CD8-positive, alpha-beta memory T cell (primary cell): ENCODE measurements at regions not wholly inside any gene's neighbourhood (a gene's known extent, or its start where the extent isn't known, plus 50 kb on each side); places are given as distances from the start of the nearest gene placed in this dataset.

Experiments used
- CTCF ChIA-PET: fragments of 350-600 bp; sonication (Branson Sonifier 250); formaldehyde crosslinking; loops from one replicate; lab custom pipeline; 2021; ENCODE audit warnings: antibody characterized with exemption; lab: Charles Lee
- POLR2A ChIA-PET: fragments of 350-600 bp; sonication (Branson Sonifier 250); formaldehyde crosslinking; loops from one replicate; lab custom pipeline; 2021; ENCODE audit warnings: antibody characterized with exemption; lab: Charles Lee
- DNase-seq, 5 donors: peaks; one replicate each; pipeline versions ENCODE4 v3.0.0 to v3.0.0-alpha.2; 2020 to 2022; ENCODE audit warnings: mixed read lengths in 1 of 5
- H3K27ac ChIP-seq: one replicate; pipeline ENCODE4 v1.7.0; 2013; ENCODE audit warnings: low read depth, mild to moderate bottlenecking, low read length, moderate library complexity
- H3K27me3 ChIP-seq: 2 replicates; pipeline ENCODE4 v1.7.0; 2013; ENCODE audit warnings: low read length, mild to moderate bottlenecking; ENCODE audit not compliant: insufficient read depth, poor library complexity, severe bottlenecking
- H3K36me3 ChIP-seq: 2 replicates; pipeline ENCODE4 v1.7.0; 2013; ENCODE audit warnings: mild to moderate bottlenecking, low read length, moderate library complexity; ENCODE audit not compliant: insufficient read depth
- H3K4me1 ChIP-seq: 2 replicates; pipeline ENCODE4 v1.7.0; 2013; ENCODE audit warnings: mild to moderate bottlenecking, low read length, moderate library complexity; ENCODE audit not compliant: insufficient read depth
- H3K4me3 ChIP-seq: 2 replicates; pipeline ENCODE4 v1.7.0; 2013; ENCODE audit warnings: mild to moderate bottlenecking, low read length
- H3K9me3 ChIP-seq: 2 replicates; pipeline ENCODE4 v1.7.0; 2013; ENCODE audit warnings: mild to moderate bottlenecking, low read length
- H3K27ac Mint-ChIP-seq, 8 donors: one replicate each; pipeline ENCODE4 v1.8.0; 2020 to 2021; ENCODE audit warnings: mixed read lengths in 8 of 8, mild to moderate bottlenecking in 6 of 8, inconsistent platforms in 3 of 8, moderate library complexity in 3 of 8
- H3K27me3 Mint-ChIP-seq, 2 donors: one replicate each; pipeline ENCODE4 v1.8.0; 2020 to 2021; ENCODE audit warnings: mixed read lengths in 2 of 2, mild to moderate bottlenecking in 1 of 2, moderate library complexity in 1 of 2
- H3K36me3 Mint-ChIP-seq, 3 donors: one replicate each; pipeline ENCODE4 v1.8.0; 2020 to 2021; ENCODE audit warnings: mixed read lengths in 3 of 3, inconsistent platforms in 1 of 3, mild to moderate bottlenecking in 1 of 3
- H3K4me1 Mint-ChIP-seq, 3 donors: one replicate each; pipeline ENCODE4 v1.8.0; 2020 to 2021; ENCODE audit warnings: mixed read lengths in 3 of 3, inconsistent platforms in 1 of 3, mild to moderate bottlenecking in 1 of 3
- H3K4me3 Mint-ChIP-seq, 7 donors: one replicate each; pipeline ENCODE4 v1.8.0; 2020 to 2021; ENCODE audit warnings: mixed read lengths in 7 of 7, mild to moderate bottlenecking in 6 of 7, moderate library complexity in 4 of 7, inconsistent platforms in 2 of 7
- H3K9me3 Mint-ChIP-seq, 5 donors: one replicate each; pipeline ENCODE4 v1.8.0; 2020 to 2022; ENCODE audit warnings: mixed read lengths in 5 of 5, mild to moderate bottlenecking in 3 of 5, moderate library complexity in 2 of 5, inconsistent platforms in 1 of 5

DNA sequence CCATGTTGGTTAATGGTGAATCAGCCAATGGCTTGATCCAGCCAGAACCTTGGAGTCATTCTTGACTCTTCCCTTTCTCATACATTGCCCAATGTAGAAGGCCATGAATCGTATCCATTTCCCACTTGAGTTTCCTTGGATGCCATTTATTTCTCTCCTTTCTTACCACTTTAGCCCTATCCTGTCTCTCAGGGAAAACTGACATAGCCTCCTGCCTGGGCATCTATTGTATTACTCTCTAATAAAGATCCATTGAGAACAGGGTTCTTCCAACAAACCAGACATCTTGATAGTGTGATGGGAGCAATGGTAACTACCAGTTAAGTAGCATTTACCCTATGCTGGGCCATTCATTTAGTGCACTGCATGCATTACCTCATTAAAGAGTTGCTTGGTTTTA, 104.2 kb upstream of the CDH11 start:
- Histone ChIP-seq H3K27me3 (no peaks in the 10 kb centered on the region), H3K9me3 (no peaks in the 10 kb centered on the region), H3K36me3 (no peaks in the 10 kb centered on the region), H3K27ac (no peak overlapping the region), H3K4me3 (no peak overlapping the region), H3K4me1 (no peaks in the 10 kb centered on the region)
- H3K27ac Mint-ChIP-seq, result peak overlapping the region in 1 of 8 donors; percentile 1
- H3K9me3 Mint-ChIP-seq, result peaks cover 5 to 15% (median 8%) of the 10 kb centered on the region in 5 donors
- no peaks in the 10 kb centered on the region for H3K27me3 Mint-ChIP-seq
- DNase-seq, result no peak
- no peaks in the 10 kb centered on the region for H3K36me3 Mint-ChIP-seq
- CTCF ChIA-PET, result no interaction called here
- no peak overlapping the region for H3K4me3 Mint-ChIP-seq
- H3K4me1 Mint-ChIP-seq, result no peaks in the 10 kb centered on the region
- POLR2A ChIA-PET, result no interaction called here

DNA sequence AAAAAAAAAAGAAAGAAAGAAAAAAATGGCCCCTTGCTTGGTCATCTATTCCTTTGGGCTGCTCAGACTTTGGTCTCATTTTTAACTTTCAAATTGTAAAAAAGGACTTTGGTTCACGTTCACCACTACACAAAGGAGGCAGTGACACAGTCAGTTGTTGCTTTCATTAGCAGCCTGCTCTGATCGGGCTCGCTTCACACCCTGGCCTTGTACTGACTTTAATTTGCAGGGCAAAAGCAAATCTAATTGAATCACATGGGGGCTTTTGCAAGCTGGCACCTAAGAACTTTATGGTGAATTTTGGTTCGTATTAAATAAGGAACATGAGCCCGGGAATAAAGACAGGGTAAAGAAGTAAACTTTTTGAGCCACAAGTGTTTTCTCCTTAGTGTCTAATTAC, 103.6 kb upstream of the CDH11 start:
- no peaks in the 10 kb centered on the region for H3K9me3 ChIP-seq
- Mint-ChIP-seq H3K27me3 (no peaks in the 10 kb centered on the region), H3K36me3 (no peaks in the 10 kb centered on the region), H3K27ac (no peak overlapping the region), H3K4me1 (no peaks in the 10 kb centered on the region), H3K9me3 (peaks cover 5 to 15% (median 8%) of the 10 kb centered on the region in 5 donors), H3K4me3 (no peak overlapping the region)
- no peak overlapping the region for H3K27ac ChIP-seq
- no peak overlapping the region for H3K4me3 ChIP-seq
- no peaks in the 10 kb centered on the region for H3K4me1 ChIP-seq
- ChIA-PET CTCF (no interaction called here), POLR2A (no interaction called here)
- H3K36me3 ChIP-seq, result no peaks in the 10 kb centered on the region
- DNase-seq, result no peak
- no peaks in the 10 kb centered on the region for H3K27me3 ChIP-seq

DNA sequence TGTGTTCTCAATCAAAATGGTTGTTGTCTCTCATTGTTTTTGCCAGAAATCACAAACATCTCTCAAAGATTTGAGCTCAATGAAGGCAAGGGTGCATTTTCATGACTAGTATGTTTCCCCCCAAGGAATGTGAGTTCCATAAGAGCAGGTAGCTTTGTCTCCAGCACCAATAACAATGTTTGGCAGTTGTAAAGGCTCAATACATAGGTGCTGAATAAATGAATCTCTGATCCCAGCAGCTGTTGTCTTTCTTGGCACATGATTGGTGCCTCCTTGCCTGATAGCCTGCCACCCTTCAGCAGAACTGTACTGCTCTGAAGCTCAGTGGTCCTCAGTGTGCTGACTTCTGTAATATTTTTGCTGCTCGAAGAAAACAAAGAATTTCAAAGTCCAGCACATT, 103.1 kb upstream of the CDH11 start:
- DNase-seq, result no peak
- Histone ChIP-seq H3K4me3 (no peak overlapping the region), H3K36me3 (no peaks in the 10 kb centered on the region), H3K27ac (no peak overlapping the region), H3K27me3 (no peaks in the 10 kb centered on the region), H3K4me1 (no peaks in the 10 kb centered on the region), H3K9me3 (no peaks in the 10 kb centered on the region)
- Mint-ChIP-seq H3K4me3 (no peak overlapping the region), H3K36me3 (no peaks in the 10 kb centered on the region), H3K27me3 (no peaks in the 10 kb centered on the region), H3K27ac (no peak overlapping the region), H3K9me3 (peaks cover 5 to 15% (median 7%) of the 10 kb centered on the region in 5 donors), H3K4me1 (no peaks in the 10 kb centered on the region)
- CTCF ChIA-PET, result no interaction called here
- POLR2A ChIA-PET, result no interaction called here

DNA sequence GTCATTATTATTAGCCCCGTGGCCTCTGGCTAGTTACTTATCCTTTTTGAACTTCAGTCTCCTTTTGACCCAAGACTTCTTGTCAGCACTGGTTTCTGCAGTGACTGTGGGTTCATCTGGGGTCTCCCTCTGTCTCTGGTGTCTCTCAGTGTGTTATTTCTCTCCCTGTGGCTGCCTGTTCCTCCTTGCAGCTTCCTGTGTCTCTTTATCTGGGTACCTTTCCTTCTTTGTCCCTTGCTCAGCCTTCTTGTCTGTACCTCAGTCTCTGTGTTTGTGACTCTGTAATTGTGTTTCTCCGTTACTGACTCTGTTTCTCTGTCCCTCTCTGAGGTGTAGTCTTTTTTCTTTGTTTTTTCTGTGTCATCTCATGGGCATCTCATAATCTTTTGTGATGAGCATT, 102.6 kb upstream of the CDH11 start:
- H3K27ac ChIP-seq, result no peak overlapping the region
- H3K36me3 ChIP-seq, result no peaks in the 10 kb centered on the region
- Mint-ChIP-seq H3K27me3 (no peaks in the 10 kb centered on the region), H3K4me3 (no peak overlapping the region), H3K36me3 (no peaks in the 10 kb centered on the region), H3K4me1 (no peaks in the 10 kb centered on the region), H3K27ac (no peak overlapping the region), H3K9me3 (peaks cover 5 to 15% (median 7%) of the 10 kb centered on the region in 5 donors)
- H3K4me1 ChIP-seq, result no peaks in the 10 kb centered on the region
- ChIA-PET CTCF (no interaction called here), POLR2A (no interaction called here)
- H3K27me3 ChIP-seq, result no peaks in the 10 kb centered on the region
- DNase-seq, result no peak
- H3K9me3 ChIP-seq, result no peaks in the 10 kb centered on the region
- H3K4me3 ChIP-seq, result no peak overlapping the region

DNA sequence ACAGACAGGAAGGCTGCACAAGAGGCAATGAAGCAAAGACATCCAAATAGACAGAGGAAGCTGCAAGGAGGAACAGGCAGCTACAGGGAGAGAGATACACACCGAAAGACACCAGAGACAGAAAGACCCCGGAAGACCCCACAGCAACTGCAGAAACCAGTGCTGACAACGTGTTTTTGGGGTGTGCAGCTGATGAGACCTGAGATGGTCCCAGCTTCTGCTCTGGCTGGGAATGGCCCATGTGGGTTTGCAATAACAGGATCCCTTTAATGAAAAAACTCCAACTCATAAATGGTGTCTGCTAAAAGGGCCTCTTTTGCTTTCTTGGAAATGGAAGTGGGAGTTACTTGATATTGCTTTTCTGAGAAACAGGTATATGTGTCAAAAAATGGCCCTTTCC, 101.5 kb upstream of the CDH11 start:
- Mint-ChIP-seq H3K4me1 (no peaks in the 10 kb centered on the region), H3K4me3 (no peak overlapping the region), H3K36me3 (no peaks in the 10 kb centered on the region), H3K27me3 (no peaks in the 10 kb centered on the region), H3K9me3 (peaks cover 0 to 13% (median 7%) of the 10 kb centered on the region in 5 donors), H3K27ac (no peak overlapping the region)
- Histone ChIP-seq H3K27me3 (no peaks in the 10 kb centered on the region), H3K36me3 (no peaks in the 10 kb centered on the region), H3K27ac (no peak overlapping the region), H3K9me3 (no peaks in the 10 kb centered on the region), H3K4me3 (no peak overlapping the region), H3K4me1 (no peaks in the 10 kb centered on the region)
- CTCF ChIA-PET, result no interaction called here
- POLR2A ChIA-PET, result no interaction called here
- no peak for DNase-seq

DNA sequence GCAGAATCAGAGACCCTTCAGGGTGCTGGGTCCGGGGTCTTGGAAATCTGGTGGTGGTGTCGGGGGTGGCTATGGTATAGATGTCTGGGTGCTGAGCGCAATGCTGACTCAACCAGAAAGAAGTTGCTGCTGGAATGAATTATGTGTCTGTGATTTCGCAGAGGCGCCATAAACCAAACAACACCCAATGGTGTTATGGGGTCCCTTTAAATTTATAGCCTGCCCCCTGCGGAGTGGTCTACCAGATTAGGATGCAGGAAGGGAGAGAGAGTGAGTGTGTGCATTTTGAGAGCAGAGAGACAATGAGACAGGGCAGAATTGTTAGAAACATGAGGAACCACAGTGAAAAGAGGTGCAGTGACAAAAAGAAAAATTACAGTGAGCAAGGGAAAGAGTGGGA, 100.7 kb upstream of the CDH11 start:
- no peaks in the 10 kb centered on the region for H3K36me3 Mint-ChIP-seq
- no peaks in the 10 kb centered on the region for H3K9me3 ChIP-seq
- no peaks in the 10 kb centered on the region for H3K27me3 ChIP-seq
- no peaks in the 10 kb centered on the region for H3K36me3 ChIP-seq
- no peak overlapping the region for H3K4me3 Mint-ChIP-seq
- H3K27ac ChIP-seq, result no peak overlapping the region
- H3K9me3 Mint-ChIP-seq, result peaks cover 0 to 14% (median 5%) of the 10 kb centered on the region in 5 donors
- no peaks in the 10 kb centered on the region for H3K27me3 Mint-ChIP-seq
- POLR2A ChIA-PET, result no interaction called here
- no peak overlapping the region for H3K4me3 ChIP-seq
- CTCF ChIA-PET, result no interaction called here
- no peak for DNase-seq
- no peak overlapping the region for H3K27ac Mint-ChIP-seq
- no peaks in the 10 kb centered on the region for H3K4me1 Mint-ChIP-seq
- H3K4me1 ChIP-seq, result no peaks in the 10 kb centered on the region

DNA sequence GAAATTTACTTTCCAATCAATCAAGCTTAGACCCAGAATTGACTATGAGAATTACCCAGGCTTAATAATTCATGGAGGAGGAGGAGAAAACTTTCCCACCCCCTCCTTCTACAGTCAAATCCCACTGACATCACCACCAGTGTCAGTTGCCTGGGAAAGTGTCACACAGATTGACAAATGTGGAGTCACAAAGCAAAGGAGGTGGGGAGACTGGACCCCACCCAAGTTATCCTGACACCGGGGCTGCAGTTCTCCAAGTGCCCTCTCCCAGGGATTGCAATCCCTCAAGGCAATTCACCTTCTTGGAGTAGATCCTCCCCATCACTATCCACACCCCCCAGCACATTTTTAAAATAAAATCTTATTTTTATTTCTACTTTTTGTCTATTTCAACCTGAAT, 100.2 kb upstream of the CDH11 start:
- H3K4me1 ChIP-seq, result no peaks in the 10 kb centered on the region
- H3K27me3 Mint-ChIP-seq, result no peaks in the 10 kb centered on the region

DNA sequence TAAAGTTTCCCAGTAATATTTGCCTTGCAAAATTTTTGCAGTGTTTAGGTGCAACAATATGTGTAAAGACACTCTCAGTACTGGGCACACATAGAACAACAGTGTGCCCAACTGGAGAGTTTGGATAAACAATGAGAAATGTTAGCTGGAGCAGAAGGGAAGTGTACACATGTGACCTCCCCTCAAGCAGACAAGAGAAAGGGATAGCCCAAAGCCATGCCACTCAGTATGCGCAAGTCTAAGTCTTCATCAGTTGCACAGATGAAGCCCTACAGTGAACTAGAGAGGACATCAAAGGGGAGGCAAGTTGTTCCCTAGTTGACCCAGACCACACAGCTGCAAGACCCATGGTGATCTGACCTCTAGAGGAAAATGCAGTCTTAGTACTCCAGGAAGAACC, 97.9 kb upstream of the CDH11 start:
- H3K27ac Mint-ChIP-seq, result no peak overlapping the region
- H3K4me1 Mint-ChIP-seq, result no peaks in the 10 kb centered on the region
- H3K27me3 ChIP-seq, result no peaks in the 10 kb centered on the region
- ChIA-PET POLR2A (no interaction called here), CTCF (no interaction called here)
- no peak overlapping the region for H3K27ac ChIP-seq
- no peaks in the 10 kb centered on the region for H3K9me3 ChIP-seq
- no peak overlapping the region for H3K4me3 Mint-ChIP-seq
- H3K36me3 Mint-ChIP-seq, result no peaks in the 10 kb centered on the region
- no peaks in the 10 kb centered on the region for H3K4me1 ChIP-seq
- H3K36me3 ChIP-seq, result no peaks in the 10 kb centered on the region
- peaks cover 6 to 14% (median 10%) of the 10 kb centered on the region in 5 donors for H3K9me3 Mint-ChIP-seq
- DNase-seq, result no peak
- no peak overlapping the region for H3K4me3 ChIP-seq
- no peaks in the 10 kb centered on the region for H3K27me3 Mint-ChIP-seq

More for the DNA sequence above, 100.2 kb upstream of the CDH11 start:
- Mint-ChIP-seq H3K4me1 (no peaks in the 10 kb centered on the region), H3K27ac (no peak overlapping the region), H3K9me3 (peaks cover 2 to 12% (median 5%) of the 10 kb centered on the region in 5 donors), H3K4me3 (no peak overlapping the region), H3K36me3 (no peaks in the 10 kb centered on the region)
- no peak overlapping the region for H3K27ac ChIP-seq
- no peaks in the 10 kb centered on the region for H3K27me3 ChIP-seq
- no peaks in the 10 kb centered on the region for H3K36me3 ChIP-seq
- H3K4me3 ChIP-seq, result no peak overlapping the region
- no peak for DNase-seq
- no peaks in the 10 kb centered on the region for H3K9me3 ChIP-seq
- ChIA-PET POLR2A (no interaction called here), CTCF (no interaction called here)

DNA sequence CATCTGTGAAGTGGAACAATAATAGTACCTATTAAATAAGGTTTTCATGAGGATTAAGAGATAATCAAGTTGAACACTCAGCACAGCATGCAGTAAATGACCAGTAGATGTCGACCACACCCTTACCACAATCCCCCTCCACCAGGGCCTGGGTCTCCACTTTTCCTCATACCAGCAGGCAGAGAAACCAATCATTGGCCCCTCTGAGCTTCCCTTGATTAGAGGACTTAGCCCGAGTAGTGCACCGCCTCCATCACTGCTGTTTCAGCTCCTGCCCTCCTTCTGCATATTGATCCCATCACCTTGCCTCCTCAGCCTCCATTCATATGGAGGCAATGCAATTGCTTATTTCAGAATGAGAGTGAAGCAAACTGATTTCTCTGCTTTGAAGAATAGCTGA, 96.5 kb upstream of the CDH11 start:
- no peaks in the 10 kb centered on the region for H3K36me3 ChIP-seq
- no peaks in the 10 kb centered on the region for H3K9me3 ChIP-seq
- no peak for DNase-seq
- ChIA-PET POLR2A (no interaction called here), CTCF (no interaction called here)
- no peaks in the 10 kb centered on the region for H3K36me3 Mint-ChIP-seq
- H3K27ac ChIP-seq, result no peak overlapping the region
- peaks cover 4 to 17% (median 10%) of the 10 kb centered on the region in 5 donors for H3K9me3 Mint-ChIP-seq
- no peaks in the 10 kb centered on the region for H3K4me1 ChIP-seq
- no peaks in the 10 kb centered on the region for H3K27me3 ChIP-seq
- no peaks in the 10 kb centered on the region for H3K4me1 Mint-ChIP-seq
- H3K4me3 ChIP-seq, result no peak overlapping the region
- H3K27ac Mint-ChIP-seq, result no peak overlapping the region
- no peaks in the 10 kb centered on the region for H3K27me3 Mint-ChIP-seq
- no peak overlapping the region for H3K4me3 Mint-ChIP-seq
